ENCODE measurements at regions not wholly inside any gene's neighbourhood (a gene's known extent, or its start where the extent isn't known, plus 50 kb on each side); places are given as distances from the start of the nearest gene placed in this dataset.

DNA sequence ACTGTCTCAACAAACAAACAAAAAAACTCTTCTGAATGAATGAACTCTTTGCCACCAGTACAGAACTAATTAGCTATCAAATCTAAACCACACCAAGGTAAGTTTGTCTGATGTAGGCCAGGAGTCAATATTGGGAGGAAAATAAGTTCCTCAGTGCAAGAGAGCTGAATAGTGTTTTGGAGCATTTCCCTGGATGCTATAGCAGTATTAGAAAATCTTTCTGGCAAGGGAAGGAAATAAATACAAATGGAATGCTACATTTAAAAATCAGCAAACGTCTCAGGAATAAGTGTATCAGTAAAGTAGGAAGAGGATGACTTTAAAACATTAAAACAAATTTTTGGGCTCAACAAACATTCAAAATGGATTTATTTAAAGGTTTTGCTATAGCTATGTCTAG lies 81.3 kb upstream of the TMTC4 start (continued):
- TF ChIP-seq, protein P1, sequence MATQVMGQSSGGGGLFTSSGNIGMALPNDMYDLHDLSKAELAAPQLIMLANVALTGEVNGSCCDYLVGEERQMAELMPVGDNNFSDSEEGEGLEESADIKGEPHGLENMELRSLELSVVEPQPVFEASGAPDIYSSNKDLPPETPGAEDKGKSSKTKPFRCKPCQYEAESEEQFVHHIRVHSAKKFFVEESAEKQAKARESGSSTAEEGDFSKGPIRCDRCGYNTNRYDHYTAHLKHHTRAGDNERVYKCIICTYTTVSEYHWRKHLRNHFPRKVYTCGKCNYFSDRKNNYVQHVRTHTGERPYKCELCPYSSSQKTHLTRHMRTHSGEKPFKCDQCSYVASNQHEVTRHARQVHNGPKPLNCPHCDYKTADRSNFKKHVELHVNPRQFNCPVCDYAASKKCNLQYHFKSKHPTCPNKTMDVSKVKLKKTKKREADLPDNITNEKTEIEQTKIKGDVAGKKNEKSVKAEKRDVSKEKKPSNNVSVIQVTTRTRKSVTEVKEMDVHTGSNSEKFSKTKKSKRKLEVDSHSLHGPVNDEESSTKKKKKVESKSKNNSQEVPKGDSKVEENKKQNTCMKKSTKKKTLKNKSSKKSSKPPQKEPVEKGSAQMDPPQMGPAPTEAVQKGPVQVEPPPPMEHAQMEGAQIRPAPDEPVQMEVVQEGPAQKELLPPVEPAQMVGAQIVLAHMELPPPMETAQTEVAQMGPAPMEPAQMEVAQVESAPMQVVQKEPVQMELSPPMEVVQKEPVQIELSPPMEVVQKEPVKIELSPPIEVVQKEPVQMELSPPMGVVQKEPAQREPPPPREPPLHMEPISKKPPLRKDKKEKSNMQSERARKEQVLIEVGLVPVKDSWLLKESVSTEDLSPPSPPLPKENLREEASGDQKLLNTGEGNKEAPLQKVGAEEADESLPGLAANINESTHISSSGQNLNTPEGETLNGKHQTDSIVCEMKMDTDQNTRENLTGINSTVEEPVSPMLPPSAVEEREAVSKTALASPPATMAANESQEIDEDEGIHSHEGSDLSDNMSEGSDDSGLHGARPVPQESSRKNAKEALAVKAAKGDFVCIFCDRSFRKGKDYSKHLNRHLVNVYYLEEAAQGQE (IDR thresholded peaks at IDR 0.05; ENCODE audit: low read depth), result no peak
- TF ChIP-seq, protein P2, sequence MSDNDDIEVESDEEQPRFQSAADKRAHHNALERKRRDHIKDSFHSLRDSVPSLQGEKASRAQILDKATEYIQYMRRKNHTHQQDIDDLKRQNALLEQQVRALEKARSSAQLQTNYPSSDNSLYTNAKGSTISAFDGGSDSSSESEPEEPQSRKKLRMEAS (IDR thresholded peaks at IDR 0.05), result no peak

DNA sequence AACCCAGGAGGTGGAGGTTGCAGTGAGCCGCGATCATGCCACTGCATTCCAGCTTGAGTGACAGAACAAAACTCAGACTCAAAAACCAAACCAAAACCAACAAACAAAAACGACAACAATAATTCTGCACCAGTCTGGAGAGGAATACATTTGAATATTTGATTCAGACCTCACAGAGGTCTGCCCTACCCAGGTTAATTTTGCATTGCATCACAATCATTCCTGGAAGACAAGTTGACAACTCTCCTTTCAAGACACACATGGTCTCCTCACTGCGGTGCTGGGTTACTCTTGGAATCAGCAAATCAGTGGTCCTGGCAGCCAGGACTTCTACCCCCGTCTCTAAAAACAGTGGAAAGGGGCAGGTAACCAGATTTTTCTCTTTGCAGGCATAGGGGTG lies 79.9 kb upstream of the TMTC4 start:
- no peak overlapping the region for H3K27ac ChIP-seq (ENCODE audit: low read depth, low read length)
- TF ChIP-seq SRF (IDR thresholded peaks at IDR 0.05; ENCODE audit: low read depth) (no peak), ELF1 (IDR thresholded peaks at IDR 0.05; ENCODE audit: borderline replicate concordance, low read depth) (no peak), ZFX (IDR thresholded peaks at IDR 0.05) (no peak), ZNF274 (IDR thresholded peaks at IDR 0.05; ENCODE audit: low read depth, low read length) (no peak), EZH2 (IDR thresholded peaks at IDR 0.05) (no peak), TCF7L2 (IDR thresholded peaks at IDR 0.05; ENCODE audit: borderline replicate concordance, extremely low read depth, insufficient read depth, insufficient read length) (no peak), CEBPB (IDR thresholded peaks at IDR 0.05; ENCODE audit: low read depth) (no peak), EZH2phosphoT487 (IDR thresholded peaks at IDR 0.05; ENCODE audit: borderline replicate concordance) (no peak), FOSL1 (IDR thresholded peaks at IDR 0.05; ENCODE audit: low read depth) (no peak), POLR2AphosphoS5 (IDR thresholded peaks at IDR 0.05; ENCODE audit: low read depth, low read length) (no peak), EGR1 (IDR thresholded peaks at IDR 0.05; ENCODE audit: low read depth) (no peak)
- TF ChIP-seq, protein P3, sequence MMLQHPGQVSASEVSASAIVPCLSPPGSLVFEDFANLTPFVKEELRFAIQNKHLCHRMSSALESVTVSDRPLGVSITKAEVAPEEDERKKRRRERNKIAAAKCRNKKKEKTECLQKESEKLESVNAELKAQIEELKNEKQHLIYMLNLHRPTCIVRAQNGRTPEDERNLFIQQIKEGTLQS (IDR thresholded peaks at IDR 0.05), result no peak
- TF ChIP-seq, protein P1 (IDR thresholded peaks at IDR 0.05; ENCODE audit: low read depth), result no peak
- TF ChIP-seq, protein P4, sequence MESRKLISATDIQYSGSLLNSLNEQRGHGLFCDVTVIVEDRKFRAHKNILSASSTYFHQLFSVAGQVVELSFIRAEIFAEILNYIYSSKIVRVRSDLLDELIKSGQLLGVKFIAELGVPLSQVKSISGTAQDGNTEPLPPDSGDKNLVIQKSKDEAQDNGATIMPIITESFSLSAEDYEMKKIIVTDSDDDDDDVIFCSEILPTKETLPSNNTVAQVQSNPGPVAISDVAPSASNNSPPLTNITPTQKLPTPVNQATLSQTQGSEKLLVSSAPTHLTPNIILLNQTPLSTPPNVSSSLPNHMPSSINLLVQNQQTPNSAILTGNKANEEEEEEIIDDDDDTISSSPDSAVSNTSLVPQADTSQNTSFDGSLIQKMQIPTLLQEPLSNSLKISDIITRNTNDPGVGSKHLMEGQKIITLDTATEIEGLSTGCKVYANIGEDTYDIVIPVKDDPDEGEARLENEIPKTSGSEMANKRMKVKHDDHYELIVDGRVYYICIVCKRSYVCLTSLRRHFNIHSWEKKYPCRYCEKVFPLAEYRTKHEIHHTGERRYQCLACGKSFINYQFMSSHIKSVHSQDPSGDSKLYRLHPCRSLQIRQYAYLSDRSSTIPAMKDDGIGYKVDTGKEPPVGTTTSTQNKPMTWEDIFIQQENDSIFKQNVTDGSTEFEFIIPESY (IDR thresholded peaks at IDR 0.05; ENCODE audit: extremely low read depth, insufficient replicate concordance, low read length), result no peak
- TF ChIP-seq, protein P2 (IDR thresholded peaks at IDR 0.05), result no peak
- H3K4me1 ChIP-seq (ENCODE audit: control insufficient read depth in 1 of 2, insufficient read depth in 2 of 2, low read length in 2 of 2), result no peaks in the 10 kb centered on the region
- H3K27me3 ChIP-seq (ENCODE audit: insufficient read depth, low read length), result peaks cover 41% of the 10 kb centered on the region
- no peaks in the 10 kb centered on the region for H3K9me2 ChIP-seq (ENCODE audit: insufficient read depth)
- intact Hi-C loops (cut with micrococcal nuclease), result no loop called here
- no peak for ATAC-seq
- no TSS peak for BruUV-seq (replicated peaks)
- ChIA-PET CTCF (no interaction called here), RAD21 (ENCODE audit: low non-redundant PET in 1 of 2, low total read pairs in 2 of 2, uncharacterized antibody in 2 of 2, unreplicated experiment in 2 of 2) (no interaction called here), POLR2A (interaction anchor here (0.6 kb wide), 1 partner anchor 936 kb away, joined by 3 read pairs; no protein-coding TSS in a partner anchor)
- H3K79me2 ChIP-seq (ENCODE audit: insufficient read depth, low read length), result no peaks in the 10 kb centered on the region
- no peak for DNase-seq (ENCODE audit: low read depth, low spot score)
- no peak overlapping the region for H3K4me3 ChIP-seq (replicated peaks in 1 of 2; ENCODE audit: low read depth in 1 of 2, low read length in 2 of 2)
- no peak overlapping the region for H3K9ac ChIP-seq (ENCODE audit: low read length)
- H2AFZ ChIP-seq (ENCODE audit: low read depth, low read length, poor library complexity, severe bottlenecking), result no peak overlapping the region
- no peaks in the 10 kb centered on the region for H3K9me3 ChIP-seq (ENCODE audit: control insufficient read depth in 1 of 2, insufficient read depth in 1 of 2, low read depth in 1 of 2, low read length in 2 of 2)
- H3K4me2 ChIP-seq (ENCODE audit: low read length), result no peak overlapping the region
- H3K36me3 ChIP-seq (ENCODE audit: control insufficient read depth in 1 of 2, insufficient read depth in 2 of 2, low read length in 2 of 2), result no peaks in the 10 kb centered on the region
- H4K20me1 ChIP-seq (ENCODE audit: insufficient read depth), result no peaks in the 10 kb centered on the region

Data from HCT116 (cell line).